COLO668 (cell line): ENCODE measurements at regions not wholly inside any gene's neighbourhood (a gene's known extent, or its start where the extent isn't known, plus 50 kb on each side); places are given as distances from the start of the nearest gene placed in this dataset.

Experiments used
- DNase-seq: peaks from one replicate; lab custom pipeline; 2025; ENCODE audit not compliant: unreplicated experiment; lab: John Stamatoyannopoulos, UW

GRCh38 chr7:30212701-30213111 lies 71.7 kb upstream of the ZNRF2 start:
- DNase-seq, result no peak

GRCh38 chr7:30213637-30214036 lies 70.8 kb upstream of the ZNRF2 start:
- no peak for DNase-seq

GRCh38 chr7:30214651-30215137 lies 69.7 kb upstream of the ZNRF2 start:
- DNase-seq, result no peak

DNA sequence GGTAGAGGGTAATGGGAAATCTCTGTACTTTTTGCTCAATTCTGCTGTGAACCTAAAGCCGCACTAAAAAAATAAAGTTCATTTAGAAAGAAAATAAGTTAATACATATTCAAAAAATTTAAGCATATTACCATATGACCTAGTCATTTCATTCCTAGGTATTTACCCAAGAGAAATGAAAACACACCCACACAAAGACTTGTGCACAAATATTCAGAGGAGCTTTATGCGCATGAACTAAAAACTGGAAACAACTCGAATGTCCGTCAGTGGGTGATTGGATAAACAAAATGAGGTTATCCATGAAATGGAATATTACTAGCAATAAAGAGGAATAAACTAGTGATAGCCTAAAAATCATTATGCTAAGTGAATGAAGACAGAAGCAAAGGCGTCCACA lies 62.6 kb upstream of the ZNRF2 start:
- DNase-seq, result no peak

DNA sequence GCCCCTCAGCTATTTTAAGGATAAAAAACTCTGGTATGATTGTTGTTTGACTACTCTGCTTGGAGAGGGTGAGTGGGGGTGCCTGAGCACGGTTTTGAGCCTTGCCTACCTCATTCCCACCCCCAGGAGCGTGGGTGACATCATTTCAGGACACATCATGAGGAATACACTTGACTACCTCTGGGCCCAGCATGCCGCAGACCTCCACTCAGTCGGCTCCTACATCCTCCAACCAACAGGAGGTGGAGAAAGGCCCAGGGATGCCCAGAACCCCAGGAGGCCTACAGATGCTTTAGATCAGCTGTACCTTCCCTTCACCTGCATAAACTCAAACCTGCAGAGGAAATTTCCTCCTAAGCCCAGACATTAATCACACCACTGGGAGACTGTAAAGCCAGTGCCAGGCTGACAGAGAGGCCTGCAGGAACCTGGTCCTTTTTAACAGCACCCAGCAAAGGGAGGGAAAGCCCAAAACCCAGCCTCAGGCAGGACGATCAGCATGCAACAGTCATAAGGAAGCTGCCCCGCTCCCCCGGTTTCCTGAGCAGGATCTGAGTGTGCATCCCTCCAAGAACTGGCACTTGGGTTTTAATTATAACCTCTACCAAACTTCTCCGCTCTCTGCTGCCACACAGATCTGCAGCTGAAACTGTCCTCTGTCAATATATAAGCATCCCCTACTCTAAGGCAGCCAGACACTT lies 61.7 kb upstream of the ZNRF2 start:
- no peak for DNase-seq

DNA sequence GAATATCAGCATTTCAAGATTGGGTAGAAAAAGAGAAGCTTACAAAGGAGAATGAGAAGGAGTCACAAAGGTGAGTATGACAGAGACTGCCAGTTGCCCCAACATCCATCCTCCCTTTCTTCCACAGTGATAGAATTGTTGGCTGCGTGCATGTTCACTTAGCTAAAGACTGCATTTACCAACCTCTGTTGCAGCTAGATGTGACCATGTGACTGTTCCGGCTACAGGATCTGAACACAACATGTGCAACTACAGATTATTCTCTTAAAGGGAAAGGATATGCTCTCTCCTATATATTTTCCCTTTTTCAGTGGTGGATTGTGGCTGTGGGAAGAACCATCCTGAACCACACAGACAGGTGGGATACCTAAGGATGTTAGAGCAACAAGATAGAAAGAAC lies 60.5 kb upstream of the ZNRF2 start:
- DNase-seq, result no peak

- DNase-seq, result no peak
These were observed 59.8 kb upstream of the ZNRF2 start for GRCh38 chr7:30224511-30225062.

DNA sequence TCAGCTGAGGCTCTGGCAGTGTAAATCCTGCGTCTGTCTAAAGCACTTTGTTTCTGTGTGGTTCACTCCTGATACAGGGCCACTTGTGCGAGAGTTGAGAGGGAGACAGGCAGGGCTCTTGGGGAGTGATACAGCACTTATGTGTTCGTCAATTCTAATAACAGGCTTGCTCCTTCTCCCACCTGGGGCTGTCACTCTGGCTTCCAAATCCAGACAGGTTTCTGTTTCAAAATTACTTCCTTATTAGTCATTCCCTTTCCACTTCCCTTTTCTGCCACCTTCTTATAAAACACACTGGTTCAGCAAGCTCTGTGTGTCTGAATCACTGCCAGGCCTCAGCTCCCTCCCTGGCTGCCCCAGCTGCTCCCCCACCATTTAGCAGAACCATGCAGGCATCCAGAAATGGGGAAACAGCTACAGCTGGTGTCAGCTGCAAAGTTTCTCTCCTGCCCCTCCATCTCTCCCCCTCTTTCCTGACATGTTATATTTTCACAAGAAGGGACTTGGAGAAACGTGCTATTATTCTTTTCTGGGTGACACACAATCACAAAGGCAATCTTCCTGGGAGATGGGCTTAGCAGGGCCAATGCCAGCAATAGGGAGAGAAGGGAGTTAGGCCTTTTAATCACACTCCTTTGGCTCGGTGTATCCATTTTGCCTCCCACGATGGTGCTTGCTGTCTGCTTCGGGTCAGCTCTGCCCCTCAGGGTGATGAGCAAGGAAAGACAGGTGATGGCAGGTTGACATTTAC lies 58.4 kb upstream of the ZNRF2 start:
- DNase-seq, result no peak

DNA sequence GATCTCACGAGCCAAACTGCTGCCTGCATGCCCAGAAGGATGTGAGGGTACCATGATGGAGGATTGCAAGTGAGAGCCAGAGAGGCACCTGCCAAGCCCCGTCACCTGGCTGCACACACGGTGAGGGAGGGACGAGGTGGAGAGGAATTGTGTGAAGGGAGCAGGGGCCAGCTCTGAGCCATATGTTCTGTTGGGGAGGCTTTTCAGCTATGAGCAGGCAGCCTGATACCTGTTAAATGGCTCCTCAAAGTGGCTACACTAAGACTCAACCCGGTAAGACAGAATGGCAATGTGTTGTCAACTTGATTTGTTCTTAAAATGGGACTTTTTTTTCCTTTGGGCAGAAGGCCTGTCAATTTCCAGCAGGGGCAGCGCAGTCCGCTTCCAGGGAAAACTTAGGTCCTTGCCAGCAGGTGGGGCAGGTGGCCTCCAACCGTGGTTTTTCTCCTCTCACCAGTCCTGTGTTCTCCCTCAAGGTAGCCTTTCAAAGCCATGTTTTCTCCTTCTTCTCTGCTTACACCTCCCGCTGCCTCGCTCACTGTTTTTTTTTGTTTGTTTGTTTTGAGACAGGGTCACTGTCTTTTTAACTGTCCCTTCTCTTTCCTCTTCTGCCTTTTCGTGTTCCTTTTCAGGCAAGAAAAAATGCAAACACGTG lies 57.7 kb upstream of the ZNRF2 start:
- peak; percentile 75 for DNase-seq

GRCh38 chr7:30231271-30231670 lies 53.1 kb upstream of the ZNRF2 start:
- no peak for DNase-seq

DNA sequence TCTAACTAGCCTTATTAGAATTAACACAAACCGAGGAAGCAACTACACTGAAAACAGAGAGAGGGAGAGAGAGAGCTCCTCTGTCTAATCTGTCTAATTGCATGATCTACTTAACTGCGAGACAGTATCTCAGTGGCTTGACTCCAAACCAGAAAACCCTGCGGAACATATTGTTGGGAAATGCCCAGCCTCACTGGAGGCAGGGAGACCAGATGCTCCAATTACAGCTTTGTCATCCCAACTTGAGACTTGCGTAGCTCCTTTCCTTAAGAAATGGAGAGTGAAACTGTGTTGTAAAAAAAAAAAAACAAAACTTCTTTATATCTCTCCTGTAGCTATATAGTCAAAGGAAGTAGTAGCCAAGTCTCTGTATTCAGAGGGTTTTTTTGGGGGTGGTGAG lies 52.0 kb upstream of the ZNRF2 start:
- no peak for DNase-seq
